GM19455 (cell line): ENCODE measurements at regions not wholly inside any gene's neighbourhood (a gene's known extent, or its start where the extent isn't known, plus 50 kb on each side); places are given as distances from the start of the nearest gene placed in this dataset.

Experiments
- ATAC-seq: cut with Tn5 transposase; IDR thresholded peaks from one replicate; pipeline ENCODE4 v1.9.1; 2021; ENCODE audit not compliant: unreplicated experiment

DNA sequence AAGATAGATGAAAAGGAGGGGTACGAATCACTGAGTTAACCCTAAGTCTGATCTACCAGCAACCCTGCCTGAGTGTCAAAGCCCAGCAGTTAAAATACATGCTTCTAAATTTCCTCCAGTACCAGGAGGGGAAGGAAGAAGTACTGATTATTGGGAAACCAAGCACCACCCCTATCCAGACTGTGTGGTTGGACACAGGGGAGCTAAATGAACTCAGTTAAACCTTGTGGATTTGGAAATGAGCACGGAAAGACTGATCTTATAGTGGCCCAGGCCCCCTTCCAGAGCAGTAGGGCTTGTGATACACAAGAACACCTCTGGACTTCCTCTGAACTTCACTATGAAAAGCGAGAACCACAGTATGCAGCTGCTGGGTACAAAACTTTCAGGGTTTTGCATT, 585.6 kb downstream of the MAFB start:
- no peak for ATAC-seq

DNA sequence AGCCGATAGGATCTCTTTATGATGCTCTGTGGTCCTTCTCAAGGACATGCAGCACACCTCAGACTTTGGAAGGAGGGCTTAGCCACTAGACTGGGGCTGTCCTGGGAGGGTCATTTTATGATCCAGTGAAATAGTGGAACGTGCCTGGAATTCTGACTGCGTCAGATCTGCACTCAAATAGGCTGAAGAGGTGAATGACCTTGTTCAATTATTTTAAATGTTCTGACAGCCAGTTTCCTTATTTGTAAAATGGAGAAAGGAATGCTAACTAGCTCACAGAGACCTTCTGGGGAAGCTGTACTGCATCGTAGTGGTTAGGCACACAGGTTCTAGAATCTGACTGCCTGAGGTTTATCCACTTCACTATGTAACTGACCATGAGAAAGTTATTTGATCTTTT, 587.5 kb downstream of the MAFB start:
- ATAC-seq: no peak

DNA sequence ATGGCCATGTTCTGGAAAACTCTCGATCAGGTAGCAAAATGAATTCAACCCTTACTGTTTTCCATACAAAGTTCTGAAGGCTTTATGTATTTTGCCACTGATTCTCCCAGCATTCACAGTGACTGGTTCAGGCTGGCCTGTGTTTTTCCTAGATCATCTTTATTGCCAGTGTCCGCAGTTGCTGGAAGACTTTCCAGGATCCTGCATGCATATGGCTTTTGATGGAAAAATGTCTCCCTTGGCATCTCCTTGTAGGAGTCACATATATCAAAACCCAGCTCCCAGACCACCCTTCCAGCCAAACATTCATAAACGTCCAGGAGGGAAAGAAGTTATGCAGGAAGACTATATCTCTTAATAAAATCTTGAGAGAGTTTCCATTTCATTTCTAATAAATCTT, 588.8 kb downstream of the MAFB start:
- no peak for ATAC-seq

DNA sequence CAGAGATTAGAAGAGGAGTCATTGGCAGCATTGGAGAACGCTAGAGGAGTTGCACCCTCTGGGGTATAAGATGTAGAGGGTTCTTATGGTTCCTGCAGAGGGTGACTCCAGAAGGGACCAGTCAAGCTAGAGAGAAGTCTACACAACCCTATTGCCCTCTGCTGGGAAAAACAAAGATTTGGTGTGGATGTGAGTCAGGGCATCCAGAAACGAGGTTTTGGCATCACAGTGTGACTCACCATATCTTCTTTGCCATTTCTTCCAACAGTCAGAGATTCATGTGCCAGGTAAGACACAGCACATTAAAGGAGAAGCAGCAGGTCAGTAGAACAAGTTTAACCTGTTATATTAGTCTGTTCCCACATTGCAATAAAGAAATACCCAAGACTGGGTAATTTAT, 598.8 kb downstream of the MAFB start:
- ATAC-seq: no peak

DNA sequence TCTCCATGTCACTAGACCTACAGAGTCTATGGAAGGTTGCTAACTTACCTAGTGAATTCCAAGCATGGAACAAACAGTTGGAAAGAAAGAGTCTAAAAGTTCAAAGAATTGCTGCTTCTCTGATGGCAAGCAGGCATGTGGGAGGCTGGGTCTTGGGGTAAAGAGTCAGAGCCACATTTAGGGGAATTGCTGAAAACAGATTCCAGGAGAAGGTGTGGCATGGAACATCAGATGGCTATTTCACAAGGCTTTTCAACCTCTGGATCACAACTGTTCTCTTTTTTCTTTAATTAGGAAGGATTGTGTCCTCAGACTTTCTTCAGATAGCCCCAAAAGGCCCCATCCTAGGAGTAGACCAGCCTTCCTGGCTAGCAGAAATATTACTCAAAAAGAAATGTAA, 601.5 kb downstream of the MAFB start:
- ATAC-seq: no peak

DNA sequence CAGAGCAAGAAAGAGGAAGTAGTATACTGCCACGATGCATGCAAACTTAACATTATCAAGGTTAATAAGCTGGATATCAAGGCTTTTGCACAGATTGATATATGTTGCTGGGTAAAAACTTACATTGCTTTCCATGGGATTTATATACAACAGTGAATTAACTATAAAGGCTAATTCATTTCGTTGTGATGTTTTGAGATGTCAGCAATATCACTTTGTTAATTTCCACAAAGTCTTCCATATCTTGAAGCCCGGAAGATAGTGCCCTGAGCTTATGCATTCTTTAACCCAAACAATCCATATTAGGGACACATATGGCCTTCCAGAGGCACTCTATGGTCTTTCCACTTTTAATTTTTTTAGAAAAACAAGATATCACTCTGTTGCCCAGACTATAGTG, 603.5 kb downstream of the MAFB start:
- no peak for ATAC-seq

- no peak for ATAC-seq
These were observed 606.6 kb downstream of the MAFB start for GRCh38 chr20:40082436-40082835.

DNA sequence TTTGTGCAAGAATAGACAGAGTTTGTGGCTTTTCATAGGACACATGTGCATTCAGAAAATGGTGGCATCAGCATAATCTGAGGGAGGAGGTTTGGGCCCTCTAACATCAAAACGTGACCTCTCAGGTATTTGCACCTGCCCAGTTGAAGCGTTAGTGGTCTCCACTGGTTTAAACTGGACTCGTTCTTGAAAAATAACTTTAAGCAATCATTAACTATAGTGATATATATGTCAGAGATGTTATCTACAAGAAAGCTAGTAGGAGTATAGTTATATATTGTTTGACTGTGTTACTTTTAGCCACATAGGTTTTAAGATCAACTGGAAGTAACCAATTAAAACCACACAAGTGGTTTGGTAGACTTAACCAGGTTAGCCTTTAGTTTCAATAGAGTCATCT, 607.4 kb downstream of the MAFB start:
- ATAC-seq: no peak

DNA sequence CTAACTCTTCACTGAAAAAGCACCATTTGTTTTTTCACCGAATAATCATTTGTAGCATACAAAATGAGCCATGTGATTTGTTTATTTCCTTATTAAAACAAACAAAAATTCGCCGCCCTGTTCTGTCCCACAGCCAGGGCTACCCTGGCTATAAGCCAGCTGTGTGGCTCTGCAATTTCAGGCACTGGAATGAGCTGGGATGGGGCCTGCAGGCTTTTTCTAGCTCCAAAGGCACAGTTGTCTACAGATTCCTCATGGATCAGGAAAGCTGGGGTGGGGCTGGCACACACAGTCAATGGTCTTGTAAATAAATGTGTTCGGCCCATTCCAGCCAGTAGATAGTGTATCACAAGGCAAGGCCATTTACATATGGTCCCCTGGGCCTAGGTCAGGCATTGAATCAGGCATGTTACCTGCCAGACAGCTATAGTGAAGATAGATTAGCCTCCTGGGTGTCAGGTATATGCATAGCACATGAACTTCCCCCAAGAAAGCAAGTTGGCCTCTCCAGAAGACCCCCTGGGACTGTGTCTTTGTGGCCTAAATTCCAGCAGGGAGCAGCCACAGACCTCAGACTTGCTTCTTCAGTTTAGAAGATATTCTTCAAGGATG, 608.9 kb downstream of the MAFB start:
- ATAC-seq: no peak

- ATAC-seq: no peak
These were observed 615.4 kb downstream of the MAFB start for GRCh38 chr20:40073535-40074111.

DNA sequence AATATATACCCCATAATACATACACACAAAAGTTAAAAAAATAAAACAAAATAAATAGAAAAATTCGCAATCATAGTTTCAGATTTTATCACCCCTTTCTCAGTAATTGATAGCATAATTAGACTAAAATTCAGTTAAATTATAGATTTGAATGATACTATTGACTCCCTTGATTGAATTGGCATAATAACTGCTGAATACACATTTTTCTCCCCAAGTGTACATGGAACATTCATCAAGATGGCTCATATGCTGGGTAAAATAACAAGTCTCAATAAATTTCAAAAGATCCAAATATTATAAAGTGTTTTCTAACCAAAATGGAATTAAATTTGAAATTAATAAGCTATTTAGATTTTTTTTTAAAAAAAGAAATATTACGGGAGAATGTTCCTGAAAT, 616.1 kb downstream of the MAFB start:
- ATAC-seq: no peak

DNA sequence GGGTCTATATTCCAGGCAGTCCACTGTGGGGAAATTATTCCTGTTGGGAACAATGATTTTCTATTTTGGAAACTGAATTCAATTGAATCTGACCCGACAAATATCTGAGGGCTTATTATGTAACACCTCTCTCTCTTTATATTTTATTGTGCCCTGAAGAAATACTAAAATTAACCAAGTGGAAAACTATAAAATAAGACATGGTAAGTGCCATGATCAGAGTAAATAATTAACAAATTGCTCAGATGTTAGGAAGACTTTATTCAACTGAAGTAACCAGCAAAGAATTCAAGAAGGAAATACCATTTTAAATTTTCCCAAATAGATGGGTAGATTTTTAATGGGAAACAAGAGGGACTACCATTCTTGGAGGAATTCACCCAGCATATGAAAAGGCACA, 632.9 kb downstream of the MAFB start:
- no peak for ATAC-seq

- ATAC-seq: no peak
These were observed 633.3 kb downstream of the MAFB start for GRCh38 chr20:40055711-40056110.

DNA sequence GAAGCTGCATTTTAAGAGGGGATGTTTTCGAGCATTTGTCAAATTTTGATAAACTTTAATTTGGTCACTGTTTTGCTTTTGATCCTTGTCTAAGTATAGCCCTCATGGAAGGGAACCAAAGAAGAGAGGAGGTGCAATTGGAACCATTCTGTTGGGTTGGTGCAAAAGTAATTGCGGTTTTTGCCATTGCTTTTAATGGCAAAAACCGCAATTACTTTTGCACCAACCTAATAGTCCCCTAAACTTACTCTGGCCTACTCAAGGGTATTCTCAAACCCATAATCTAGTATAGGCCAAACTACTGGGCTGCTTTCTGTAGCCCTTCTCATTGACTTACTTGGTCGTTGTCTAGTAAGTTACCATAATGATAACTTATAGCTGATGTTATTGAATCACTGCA, 634.7 kb downstream of the MAFB start:
- ATAC-seq: no peak

GRCh38 chr20:40050596-40050995, 638.4 kb downstream of the MAFB start:
- no peak for ATAC-seq

DNA sequence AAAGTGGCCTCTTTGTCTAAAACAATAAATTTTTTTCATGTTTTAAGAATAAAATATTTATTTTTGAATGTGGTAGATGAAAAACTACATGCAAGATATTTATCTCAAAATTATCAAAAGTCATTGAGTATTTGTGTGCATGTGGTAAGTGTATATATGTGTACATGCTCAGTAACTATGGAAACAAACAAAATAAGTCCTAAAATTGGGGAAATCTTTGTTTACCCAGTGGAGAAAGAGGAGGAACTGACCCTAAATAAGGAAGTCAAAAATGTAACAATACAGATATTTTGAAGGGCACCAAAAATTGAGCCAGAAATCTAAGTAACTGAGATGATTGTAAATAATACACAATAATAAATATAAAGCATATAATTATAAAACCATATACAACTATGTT, 639.2 kb downstream of the MAFB start:
- ATAC-seq: no peak

DNA sequence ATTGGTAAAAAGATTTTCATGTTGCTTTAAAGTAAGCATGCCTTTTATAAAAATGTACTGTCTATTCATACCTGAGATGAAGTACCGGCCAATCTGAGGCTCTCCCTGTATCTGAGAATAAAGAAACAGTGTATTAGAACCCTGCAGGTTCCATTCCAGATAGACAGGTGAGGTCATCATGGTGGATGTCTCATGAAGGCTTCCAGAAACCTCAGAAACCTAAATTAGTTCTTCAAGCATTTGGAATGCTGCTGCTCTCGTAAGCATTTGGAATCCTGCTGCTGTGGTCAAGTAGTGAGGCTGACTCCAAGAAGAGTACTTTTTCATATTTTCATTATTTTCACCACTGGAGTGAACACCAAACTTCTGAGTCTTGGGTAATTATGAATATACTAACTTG, 642.3 kb downstream of the MAFB start:
- no peak for ATAC-seq

- ATAC-seq: no peak
These were observed 651.5 kb downstream of the MAFB start for GRCh38 chr20:40037511-40037910.

- ATAC-seq: no peak
These were observed 659.4 kb downstream of the MAFB start for GRCh38 chr20:40029589-40029988.

GRCh38 chr20:40019510-40019909, 669.5 kb downstream of the MAFB start:
- no peak for ATAC-seq

DNA sequence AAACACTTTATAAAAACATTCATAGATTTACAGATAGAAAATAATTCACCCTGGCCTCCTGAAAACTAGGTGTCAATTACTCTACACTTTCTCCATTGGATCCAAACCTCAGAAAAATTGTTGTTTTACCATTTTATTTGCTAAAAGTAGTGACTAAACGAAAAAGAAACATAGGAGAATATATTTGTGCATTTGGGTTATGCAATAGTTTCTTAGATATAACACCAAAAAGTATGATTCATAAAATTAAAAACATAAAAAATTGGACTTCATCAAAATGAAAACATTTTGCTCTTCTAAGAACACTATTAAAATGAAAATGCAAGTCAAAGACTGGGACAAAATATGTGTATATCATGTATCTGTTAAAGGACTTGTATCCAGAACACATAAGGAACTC, 671.3 kb downstream of the MAFB start:
- ATAC-seq: no peak

- ATAC-seq: no peak
These were observed 672.1 kb downstream of the MAFB start for GRCh38 chr20:40016890-40017289.

DNA sequence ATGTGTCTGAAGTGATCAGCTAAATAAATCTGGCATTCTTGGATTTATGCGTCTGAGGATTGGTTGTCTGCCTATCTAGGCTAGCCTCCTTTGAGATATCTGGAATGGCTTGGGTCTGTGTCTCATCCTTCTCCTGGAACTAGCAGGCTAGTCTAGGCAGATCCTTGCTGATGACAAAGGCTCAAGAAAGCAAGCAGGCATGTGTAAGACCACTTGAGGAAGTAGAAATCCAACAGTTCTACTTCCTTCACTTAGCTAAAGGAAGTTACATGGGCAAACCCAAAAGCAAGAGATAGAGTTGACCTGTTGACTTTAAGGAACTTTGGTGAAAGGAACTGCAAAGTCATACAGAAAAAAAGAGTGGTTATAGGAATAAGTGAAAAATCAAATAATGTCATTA, 672.6 kb downstream of the MAFB start:
- no peak for ATAC-seq
